ENCODE measurements at regions not wholly inside any gene's neighbourhood (a gene's known extent, or its start where the extent isn't known, plus 50 kb on each side); places are given as distances from the start of the nearest gene placed in this dataset.

- no peak for DNase-seq
These were observed 184.8 kb upstream of the SOX11 start for GRCh38 chr2:5507367-5507766.

GRCh38 chr2:5509362-5509761 lies 182.8 kb upstream of the SOX11 start:
- DNase-seq = no peak

DNA sequence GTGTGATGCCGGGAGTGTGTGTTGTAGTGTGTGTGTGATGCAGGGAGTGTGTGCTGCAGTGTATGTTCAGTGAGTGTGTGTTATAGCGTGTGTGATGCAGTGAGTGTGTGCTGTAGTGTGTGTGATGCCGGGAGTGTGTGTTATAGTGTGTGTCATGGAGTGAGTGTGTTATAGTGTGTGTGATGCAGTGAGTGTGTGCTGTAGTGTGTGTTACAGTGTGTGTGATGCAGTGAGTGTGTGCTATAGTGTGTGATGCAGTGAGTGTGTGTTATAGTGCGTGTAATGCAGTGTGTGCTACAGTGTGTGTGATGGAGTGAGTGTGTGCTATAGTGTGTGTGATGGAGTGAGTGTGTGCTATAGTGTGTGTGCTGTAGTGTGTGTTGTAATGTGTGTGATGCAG lies 182.1 kb upstream of the SOX11 start:
- DNase-seq = no peak

GRCh38 chr2:5515693-5516092 lies 176.5 kb upstream of the SOX11 start:
- DNase-seq = no peak

DNA sequence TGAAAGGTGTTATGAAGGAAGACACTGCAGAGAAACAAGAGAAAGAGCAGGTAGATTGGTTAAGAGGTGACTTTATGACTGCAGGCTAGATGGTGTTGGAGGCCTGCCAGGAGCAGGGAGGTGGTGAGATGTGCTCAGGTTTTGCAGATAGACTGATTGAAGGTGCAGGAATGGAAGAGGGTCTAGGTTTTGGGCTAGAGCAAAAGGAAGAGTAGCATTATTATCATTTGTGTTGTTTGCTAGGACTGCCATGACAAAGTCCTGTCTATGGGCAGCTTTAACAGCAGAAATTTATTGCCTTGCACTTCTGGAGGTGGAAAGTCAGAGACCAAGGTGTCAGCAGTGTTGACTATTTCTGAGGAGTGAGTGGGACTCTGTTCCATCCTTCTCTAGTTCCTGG lies 172.9 kb upstream of the SOX11 start:
- DNase-seq = no peak

GRCh38 chr2:5520463-5520972 lies 171.7 kb upstream of the SOX11 start:
- DNase-seq = no peak

GRCh38 chr2:5521461-5521860 lies 170.7 kb upstream of the SOX11 start:
- no peak for DNase-seq

GRCh38 chr2:5524551-5524950 lies 167.6 kb upstream of the SOX11 start:
- DNase-seq = no peak

- no peak for DNase-seq
These were observed 163.5 kb upstream of the SOX11 start for GRCh38 chr2:5528706-5529105.

- no peak for DNase-seq
These were observed 162.0 kb upstream of the SOX11 start for GRCh38 chr2:5530011-5530696.

GRCh38 chr2:5535301-5535700 lies 156.9 kb upstream of the SOX11 start:
- DNase-seq = no peak

GRCh38 chr2:5537180-5537688 lies 154.9 kb upstream of the SOX11 start:
- no peak for DNase-seq

DNA sequence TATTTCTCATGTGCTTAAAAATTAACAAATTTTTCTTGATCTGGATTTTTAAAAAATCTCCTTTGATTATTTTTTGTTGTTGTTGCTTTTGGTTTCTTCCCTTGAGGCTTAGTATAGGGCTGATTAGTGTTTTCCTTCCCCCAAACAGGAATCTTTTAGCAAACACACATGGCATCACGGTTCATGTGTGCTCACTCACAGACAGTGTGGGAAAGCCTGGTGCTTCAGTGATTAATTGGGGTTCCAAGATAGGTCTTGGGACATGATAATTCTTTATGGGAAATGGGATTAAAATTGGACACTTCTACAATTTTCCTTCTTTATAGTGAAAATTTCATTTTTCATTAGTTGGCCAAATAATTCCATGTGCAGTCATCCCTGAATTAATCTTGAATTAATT lies 153.9 kb upstream of the SOX11 start:
- no peak for DNase-seq

- no peak for DNase-seq
These were observed 153.4 kb upstream of the SOX11 start for GRCh38 chr2:5538772-5539171.

GRCh38 chr2:5539282-5540165 lies 152.7 kb upstream of the SOX11 start:
- no peak for DNase-seq

- no peak for DNase-seq
These were observed 151.3 kb upstream of the SOX11 start for GRCh38 chr2:5540856-5541255.

GRCh38 chr2:5544205-5544786 lies 147.9 kb upstream of the SOX11 start:
- no peak for DNase-seq

DNA sequence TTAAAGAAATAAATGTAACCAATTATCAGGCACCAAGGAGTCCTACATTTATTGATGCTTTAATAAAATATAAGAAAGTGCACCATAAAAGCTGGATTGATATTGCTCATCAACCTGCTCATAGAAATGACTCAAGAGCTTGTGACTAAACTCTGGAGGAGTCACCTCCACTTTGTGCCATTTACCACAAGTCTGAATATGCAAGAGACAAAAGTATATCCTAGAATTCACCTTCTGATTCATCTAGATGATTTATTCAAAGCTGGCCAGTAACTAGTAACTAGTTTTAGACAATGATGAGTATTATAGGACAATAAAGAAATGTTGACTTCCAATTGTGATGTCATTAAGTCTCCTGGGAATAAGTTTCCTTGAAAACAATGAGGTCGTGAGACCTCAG lies 146.0 kb upstream of the SOX11 start:
- DNase-seq = no peak

DNA sequence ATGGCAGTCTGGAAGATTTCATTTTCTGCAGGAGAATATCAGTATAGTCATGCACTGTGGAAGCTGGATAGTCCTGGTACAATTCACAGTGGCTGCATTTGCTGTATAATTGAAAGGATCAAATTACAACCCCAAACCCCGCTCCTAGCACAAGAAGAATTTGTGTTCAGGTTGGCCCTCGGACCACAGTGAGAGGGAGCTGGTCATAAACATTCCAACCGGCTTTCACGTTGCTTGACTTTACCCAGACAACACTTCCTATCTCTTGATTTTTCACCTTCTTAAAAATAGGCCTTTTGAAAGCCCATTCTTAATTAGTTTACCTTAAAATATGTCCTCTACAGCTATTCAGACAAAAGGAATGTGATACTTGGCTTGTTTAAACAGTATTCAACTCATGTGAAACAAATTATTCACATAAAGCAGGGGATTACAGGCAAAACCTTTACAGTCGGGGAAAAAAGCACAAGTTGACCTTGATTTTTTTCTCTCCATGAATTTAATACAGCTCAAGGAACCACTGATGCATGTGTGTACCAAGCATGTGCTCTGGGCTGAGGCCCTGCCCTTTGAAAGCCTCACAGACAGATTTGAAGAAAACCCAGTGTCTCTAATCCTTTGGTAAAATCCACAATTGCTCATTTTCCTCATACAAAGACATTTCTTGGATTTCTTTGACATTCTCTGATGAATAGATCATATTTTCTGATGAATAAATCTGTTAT lies 143.0 kb upstream of the SOX11 start:
- no peak for DNase-seq

- DNase-seq = no peak
These were observed 142.4 kb upstream of the SOX11 start for GRCh38 chr2:5549771-5550170.

GRCh38 chr2:5555636-5556035 lies 136.5 kb upstream of the SOX11 start:
- DNase-seq = no peak

GRCh38 chr2:5561006-5561405 lies 131.2 kb upstream of the SOX11 start:
- peak in 1 of 14 donors; percentile 14 for DNase-seq

DNA sequence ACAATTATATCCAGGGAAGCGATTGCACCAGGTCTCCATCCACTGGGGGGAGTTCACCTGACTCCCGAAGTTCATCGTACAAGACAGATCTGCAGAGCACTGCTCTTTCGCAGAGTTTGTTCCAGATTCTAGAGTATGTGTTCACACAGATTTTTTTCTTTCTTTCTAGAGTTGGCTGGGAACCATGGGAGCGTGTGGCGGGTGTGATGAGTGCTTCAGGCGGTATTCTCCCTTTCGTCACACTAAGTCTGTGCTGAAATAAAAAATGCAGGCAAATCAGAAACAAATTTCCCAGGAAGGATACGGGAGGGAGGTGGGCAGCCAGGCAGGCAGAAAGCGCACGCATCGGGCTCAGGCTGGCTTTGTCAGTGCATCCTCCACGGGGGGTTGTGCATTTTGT lies 129.8 kb upstream of the SOX11 start:
- no peak for DNase-seq

All from C1 segment of cervical spinal cord (tissue), 14 donors.